ENCODE measurements at regions not wholly inside any gene's neighbourhood (a gene's known extent, or its start where the extent isn't known, plus 50 kb on each side); places are given as distances from the start of the nearest gene placed in this dataset.

DNA sequence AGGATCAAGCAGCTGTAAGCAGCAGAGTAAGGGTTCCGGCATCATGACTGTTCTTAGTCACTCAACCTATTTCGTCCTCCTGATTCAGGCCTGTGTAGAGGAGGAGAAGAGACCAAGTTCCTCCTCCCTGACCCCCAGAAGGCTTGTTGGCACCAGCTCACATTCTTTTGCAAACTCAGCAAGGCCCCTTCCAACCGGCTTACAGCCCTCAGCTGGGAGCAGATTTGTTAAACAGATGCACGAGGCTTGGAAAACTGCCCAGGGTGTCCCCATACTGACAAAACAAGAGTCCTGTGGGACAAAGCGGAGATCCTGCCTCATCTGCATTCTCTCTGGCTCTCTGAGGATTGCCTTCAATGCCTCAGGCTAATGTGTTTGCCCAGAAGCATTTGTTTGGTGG is 113.2 kb upstream of the SOX21 start:
- peak; percentile 28 for DNase-seq
- no peak for TF ChIP-seq CTCF (IDR thresholded peaks at IDR 0.05)
- intact Hi-C loops (cut with DNase I), result no loop called here

DNA sequence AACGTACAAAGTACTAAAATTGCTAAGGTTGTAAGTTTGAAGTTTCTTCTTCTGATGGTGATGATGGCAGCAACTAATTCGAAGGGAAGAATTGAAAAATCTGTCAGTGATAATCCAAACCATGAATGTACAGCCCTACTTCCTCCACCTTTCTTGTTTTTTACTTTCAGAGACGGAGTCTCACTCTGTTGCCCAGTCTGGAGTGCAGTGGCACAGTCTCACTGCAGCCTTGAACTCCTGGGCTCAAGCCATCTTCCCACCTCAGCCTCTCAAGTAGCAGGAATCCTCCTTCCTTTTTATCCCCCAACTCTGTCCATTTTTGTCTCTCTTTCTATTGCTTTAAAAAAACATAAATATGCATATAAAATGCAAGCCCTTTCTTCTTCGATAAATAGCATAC is 112.3 kb upstream of the SOX21 start:
- no peak overlapping the region for H3K27ac ChIP-seq
- no peaks in the 10 kb centered on the region for H3K4me1 ChIP-seq
- no peak overlapping the region for H3K4me3 ChIP-seq
- H3K27me3 ChIP-seq, result no peaks in the 10 kb centered on the region
- no peak overlapping the region for H3K9ac ChIP-seq (ENCODE audit: low read depth in 2 of 2, low read length in 2 of 2)
- H3K36me3 ChIP-seq, result no peaks in the 10 kb centered on the region
- no peak for TF ChIP-seq CTCF (IDR thresholded peaks at IDR 0.05)
- intact Hi-C loops (cut with DNase I), result no loop called here
- no peak for DNase-seq
- H3K9me3 ChIP-seq, result no peaks in the 10 kb centered on the region

More for the DNA sequence above, 113.2 kb upstream of the SOX21 start:
- Histone ChIP-seq H3K36me3 (no peaks in the 10 kb centered on the region), H3K27ac (no peak overlapping the region), H3K9me3 (no peaks in the 10 kb centered on the region), H3K4me3 (no peak overlapping the region), H3K27me3 (no peaks in the 10 kb centered on the region), H3K9ac (ENCODE audit: low read depth in 2 of 2, low read length in 2 of 2) (no peak overlapping the region), H3K4me1 (no peaks in the 10 kb centered on the region)

- Histone ChIP-seq H3K4me3 (no peak overlapping the region), H3K9me3 (no peaks in the 10 kb centered on the region), H3K9ac (ENCODE audit: low read depth in 2 of 2, low read length in 2 of 2) (no peak overlapping the region), H3K4me1 (no peaks in the 10 kb centered on the region), H3K27me3 (no peaks in the 10 kb centered on the region), H3K36me3 (no peaks in the 10 kb centered on the region), H3K27ac (no peak overlapping the region)
- intact Hi-C loops (cut with DNase I), result no loop called here
- DNase-seq, result no peak
- no peak for TF ChIP-seq CTCF (IDR thresholded peaks at IDR 0.05)
These were observed 110.0 kb upstream of the SOX21 start for GRCh38 chr13:94822356-94822755.

- intact Hi-C loops (cut with DNase I), result no loop called here
- Histone ChIP-seq H3K36me3 (no peaks in the 10 kb centered on the region), H3K27me3 (no peaks in the 10 kb centered on the region), H3K9me3 (no peaks in the 10 kb centered on the region), H3K9ac (ENCODE audit: low read depth in 2 of 2, low read length in 2 of 2) (no peak overlapping the region), H3K4me1 (no peaks in the 10 kb centered on the region), H3K4me3 (no peak overlapping the region), H3K27ac (no peak overlapping the region)
- TF ChIP-seq CTCF (IDR thresholded peaks at IDR 0.05), result no peak
- no peak for DNase-seq
These were observed 103.9 kb upstream of the SOX21 start for GRCh38 chr13:94816256-94816655.

DNA sequence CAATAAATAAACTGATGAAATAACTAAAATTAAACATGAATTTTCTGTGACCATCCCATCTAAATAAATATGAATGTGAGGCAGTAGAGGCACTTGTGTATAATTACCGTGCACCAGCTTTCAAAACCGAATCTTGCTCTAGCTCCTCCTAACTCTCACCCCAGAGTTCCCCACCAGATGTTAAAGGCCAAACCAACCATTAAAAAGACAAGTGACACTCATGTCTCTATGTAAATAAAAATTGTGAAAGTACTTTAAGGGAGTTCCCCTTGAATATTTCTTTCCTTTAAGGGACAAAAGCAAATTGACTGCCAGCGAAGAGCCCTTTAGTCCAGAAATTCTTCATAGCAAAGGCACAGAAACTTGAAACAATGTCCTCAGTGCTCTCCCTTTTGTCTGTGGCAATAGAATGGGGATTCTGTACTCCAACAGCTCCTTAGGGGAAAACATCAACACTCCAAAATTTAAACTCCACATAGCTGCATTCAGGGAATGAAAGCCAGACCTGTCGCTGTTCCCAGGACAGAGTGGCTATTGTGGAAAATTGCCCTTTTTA is 101.7 kb upstream of the SOX21 start:
- no peak overlapping the region for H3K4me3 ChIP-seq
- no peaks in the 10 kb centered on the region for H3K36me3 ChIP-seq
- TF ChIP-seq CTCF (IDR thresholded peaks at IDR 0.05), result no peak
- H3K4me1 ChIP-seq, result no peaks in the 10 kb centered on the region
- no peaks in the 10 kb centered on the region for H3K9me3 ChIP-seq
- H3K27ac ChIP-seq, result no peak overlapping the region
- H3K27me3 ChIP-seq, result no peaks in the 10 kb centered on the region
- H3K9ac ChIP-seq (ENCODE audit: low read depth in 2 of 2, low read length in 2 of 2), result no peak overlapping the region
- intact Hi-C loops (cut with DNase I), result no loop called here
- DNase-seq, result no peak
